ENCODE measurements at regions not wholly inside any gene's neighbourhood (a gene's known extent, or its start where the extent isn't known, plus 50 kb on each side); places are given as distances from the start of the nearest gene placed in this dataset.

DNA sequence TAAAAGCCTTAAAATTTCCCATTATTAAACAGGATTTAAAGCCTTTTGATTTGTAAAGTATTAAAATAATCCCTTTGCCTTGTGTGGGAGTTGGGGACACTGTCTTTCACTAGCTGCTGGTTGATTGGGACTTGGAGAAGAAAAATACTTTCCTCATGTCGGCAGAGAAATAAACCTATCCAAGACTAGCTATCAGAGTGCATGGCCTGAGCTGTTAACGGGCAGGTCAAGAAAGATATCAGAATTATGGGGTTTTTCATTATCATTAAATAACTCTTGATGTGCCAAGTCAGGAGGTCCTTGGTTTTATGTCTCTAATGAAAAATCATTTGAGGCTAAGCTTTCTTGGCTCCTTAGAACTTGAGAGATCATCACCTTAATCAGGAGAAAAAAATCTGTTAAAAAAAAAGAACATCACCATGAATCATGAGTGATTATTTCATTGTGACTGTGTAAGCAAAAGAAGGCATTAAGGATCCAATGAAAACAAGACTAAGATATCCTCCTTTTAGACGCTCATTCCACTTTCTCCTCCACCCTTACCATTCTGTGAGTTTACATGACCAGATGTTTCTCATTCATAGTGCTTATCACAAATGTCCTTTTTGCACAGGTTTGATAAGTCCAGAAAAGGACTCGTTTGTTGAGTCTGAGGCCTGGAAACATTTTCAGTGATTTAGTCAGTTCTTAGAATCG is 140.4 kb upstream of the EGFLAM start:
- TF ChIP-seq POLR2AphosphoS5 (IDR thresholded peaks at IDR 0.05; ENCODE audit: low read depth, low read length) (no peak), TCF7L2 (IDR thresholded peaks at IDR 0.05; ENCODE audit: low read depth, low read length) (no peak)
- TF ChIP-seq, protein P1, sequence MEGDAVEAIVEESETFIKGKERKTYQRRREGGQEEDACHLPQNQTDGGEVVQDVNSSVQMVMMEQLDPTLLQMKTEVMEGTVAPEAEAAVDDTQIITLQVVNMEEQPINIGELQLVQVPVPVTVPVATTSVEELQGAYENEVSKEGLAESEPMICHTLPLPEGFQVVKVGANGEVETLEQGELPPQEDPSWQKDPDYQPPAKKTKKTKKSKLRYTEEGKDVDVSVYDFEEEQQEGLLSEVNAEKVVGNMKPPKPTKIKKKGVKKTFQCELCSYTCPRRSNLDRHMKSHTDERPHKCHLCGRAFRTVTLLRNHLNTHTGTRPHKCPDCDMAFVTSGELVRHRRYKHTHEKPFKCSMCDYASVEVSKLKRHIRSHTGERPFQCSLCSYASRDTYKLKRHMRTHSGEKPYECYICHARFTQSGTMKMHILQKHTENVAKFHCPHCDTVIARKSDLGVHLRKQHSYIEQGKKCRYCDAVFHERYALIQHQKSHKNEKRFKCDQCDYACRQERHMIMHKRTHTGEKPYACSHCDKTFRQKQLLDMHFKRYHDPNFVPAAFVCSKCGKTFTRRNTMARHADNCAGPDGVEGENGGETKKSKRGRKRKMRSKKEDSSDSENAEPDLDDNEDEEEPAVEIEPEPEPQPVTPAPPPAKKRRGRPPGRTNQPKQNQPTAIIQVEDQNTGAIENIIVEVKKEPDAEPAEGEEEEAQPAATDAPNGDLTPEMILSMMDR (IDR thresholded peaks at IDR 0.05): no peak
- TF ChIP-seq, protein P2, sequence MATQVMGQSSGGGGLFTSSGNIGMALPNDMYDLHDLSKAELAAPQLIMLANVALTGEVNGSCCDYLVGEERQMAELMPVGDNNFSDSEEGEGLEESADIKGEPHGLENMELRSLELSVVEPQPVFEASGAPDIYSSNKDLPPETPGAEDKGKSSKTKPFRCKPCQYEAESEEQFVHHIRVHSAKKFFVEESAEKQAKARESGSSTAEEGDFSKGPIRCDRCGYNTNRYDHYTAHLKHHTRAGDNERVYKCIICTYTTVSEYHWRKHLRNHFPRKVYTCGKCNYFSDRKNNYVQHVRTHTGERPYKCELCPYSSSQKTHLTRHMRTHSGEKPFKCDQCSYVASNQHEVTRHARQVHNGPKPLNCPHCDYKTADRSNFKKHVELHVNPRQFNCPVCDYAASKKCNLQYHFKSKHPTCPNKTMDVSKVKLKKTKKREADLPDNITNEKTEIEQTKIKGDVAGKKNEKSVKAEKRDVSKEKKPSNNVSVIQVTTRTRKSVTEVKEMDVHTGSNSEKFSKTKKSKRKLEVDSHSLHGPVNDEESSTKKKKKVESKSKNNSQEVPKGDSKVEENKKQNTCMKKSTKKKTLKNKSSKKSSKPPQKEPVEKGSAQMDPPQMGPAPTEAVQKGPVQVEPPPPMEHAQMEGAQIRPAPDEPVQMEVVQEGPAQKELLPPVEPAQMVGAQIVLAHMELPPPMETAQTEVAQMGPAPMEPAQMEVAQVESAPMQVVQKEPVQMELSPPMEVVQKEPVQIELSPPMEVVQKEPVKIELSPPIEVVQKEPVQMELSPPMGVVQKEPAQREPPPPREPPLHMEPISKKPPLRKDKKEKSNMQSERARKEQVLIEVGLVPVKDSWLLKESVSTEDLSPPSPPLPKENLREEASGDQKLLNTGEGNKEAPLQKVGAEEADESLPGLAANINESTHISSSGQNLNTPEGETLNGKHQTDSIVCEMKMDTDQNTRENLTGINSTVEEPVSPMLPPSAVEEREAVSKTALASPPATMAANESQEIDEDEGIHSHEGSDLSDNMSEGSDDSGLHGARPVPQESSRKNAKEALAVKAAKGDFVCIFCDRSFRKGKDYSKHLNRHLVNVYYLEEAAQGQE (IDR thresholded peaks at IDR 0.05; ENCODE audit: insufficient read depth in 1 of 2, low read depth in 2 of 2, low read length in 1 of 2): no peak
